ENCODE measurements at regions not wholly inside any gene's neighbourhood (a gene's known extent, or its start where the extent isn't known, plus 50 kb on each side); places are given as distances from the start of the nearest gene placed in this dataset.

GRCh38 chr15:25090073-25090733 is 135.4 kb downstream of the SNRPN start:
- H3K9ac ChIP-seq (replicated peaks; ENCODE audit: extremely low read depth, insufficient read depth, low read length): no peak overlapping the region
- BruUV-seq (replicated peaks): no TSS peak
- dilution Hi-C loops (cut with MboI; ENCODE audit: extremely low pct_ligation_motif_present, low sequenced_read_pairs) (no loop called here), intact Hi-C loops (cut with micrococcal nuclease) (no loop called here)
- H3K4me3 ChIP-seq (replicated peaks in 1 of 3; ENCODE audit: insufficient read depth in 1 of 3, low read depth in 1 of 3, low read length in 3 of 3): no peak overlapping the region
- TF ChIP-seq MYC (IDR thresholded peaks at IDR 0.05; ENCODE audit: low read depth, low read length): no peak
- no peak for TF ChIP-seq POLR2AphosphoS5 (IDR thresholded peaks at IDR 0.05; ENCODE audit: insufficient read depth, low read depth, low read length)
- H3K9me1 ChIP-seq (replicated peaks; ENCODE audit: control insufficient read depth, extremely low read depth, insufficient read depth, low read length): no peaks in the 10 kb centered on the region
- FAIRE-seq (no peak), DNase-seq (ENCODE audit: low read depth, low spot score) (no peak)
- H3K36me3 ChIP-seq (ENCODE audit: control insufficient read depth in 2 of 2, extremely low read depth in 1 of 2, insufficient read depth in 2 of 2, low read length in 2 of 2): peaks cover 2 to 38% of the 10 kb centered on the region in 2 experiments
- no peak overlapping the region for H2AFZ ChIP-seq (ENCODE audit: low read depth, low read length)
- H4K20me1 ChIP-seq (replicated peaks; ENCODE audit: control insufficient read depth, extremely low read depth, insufficient read depth, low read length): no peaks in the 10 kb centered on the region
- ChIA-PET CTCF (no interaction called here), POLR2A (no interaction called here)
- H3K27ac ChIP-seq (ENCODE audit: insufficient read depth, low read depth, low read length): no peak overlapping the region
- no peak overlapping the region for H3K4me2 ChIP-seq (ENCODE audit: insufficient read depth, low read length)
- H3K79me2 ChIP-seq (ENCODE audit: control insufficient read depth, insufficient read depth, low read length): no peaks in the 10 kb centered on the region
- no peaks in the 10 kb centered on the region for H3K9me3 ChIP-seq (replicated peaks; ENCODE audit: control insufficient read depth, insufficient read depth, low read length)
- no peaks in the 10 kb centered on the region for H3K4me1 ChIP-seq (ENCODE audit: control insufficient read depth, extremely low read depth, insufficient read depth, low read length)
- no peaks in the 10 kb centered on the region for H3K27me3 ChIP-seq (ENCODE audit: control insufficient read depth in 2 of 2, insufficient read depth in 2 of 2, low read length in 2 of 2)

- H3K4me2 ChIP-seq (ENCODE audit: insufficient read depth, low read length): no peak overlapping the region
- CTCF ChIA-PET: no interaction called here
- FAIRE-seq: no peak
- no peaks in the 10 kb centered on the region for H3K9me3 ChIP-seq (replicated peaks; ENCODE audit: control insufficient read depth, insufficient read depth, low read length)
- peaks cover 2 to 31% of the 10 kb centered on the region in 2 experiments for H3K36me3 ChIP-seq (ENCODE audit: control insufficient read depth in 2 of 2, extremely low read depth in 1 of 2, insufficient read depth in 2 of 2, low read length in 2 of 2)
- DNase-seq (ENCODE audit: low read depth, low spot score): no peak
- BruUV-seq (replicated peaks): no TSS peak
- no peak overlapping the region for H2AFZ ChIP-seq (ENCODE audit: low read depth, low read length)
- no peak overlapping the region for H3K27ac ChIP-seq (ENCODE audit: insufficient read depth, low read depth, low read length)
- no peaks in the 10 kb centered on the region for H3K27me3 ChIP-seq (ENCODE audit: control insufficient read depth in 2 of 2, insufficient read depth in 2 of 2, low read length in 2 of 2)
- H3K79me2 ChIP-seq (ENCODE audit: control insufficient read depth, insufficient read depth, low read length): no peaks in the 10 kb centered on the region
- H3K4me1 ChIP-seq (ENCODE audit: control insufficient read depth, extremely low read depth, insufficient read depth, low read length): no peaks in the 10 kb centered on the region
- dilution Hi-C loops (cut with MboI; ENCODE audit: extremely low pct_ligation_motif_present, low sequenced_read_pairs) (no loop called here), intact Hi-C loops (cut with micrococcal nuclease) (no loop called here)
- no peak for TF ChIP-seq FOS (IDR thresholded peaks at IDR 0.05; ENCODE audit: borderline replicate concordance, insufficient read depth, low read length)
- TF ChIP-seq, protein P1, sequence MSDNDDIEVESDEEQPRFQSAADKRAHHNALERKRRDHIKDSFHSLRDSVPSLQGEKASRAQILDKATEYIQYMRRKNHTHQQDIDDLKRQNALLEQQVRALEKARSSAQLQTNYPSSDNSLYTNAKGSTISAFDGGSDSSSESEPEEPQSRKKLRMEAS (IDR thresholded peaks at IDR 0.05; ENCODE audit: insufficient read depth, insufficient read length): no peak
- no peak overlapping the region for H3K4me3 ChIP-seq (replicated peaks in 1 of 3; ENCODE audit: insufficient read depth in 1 of 3, low read depth in 1 of 3, low read length in 3 of 3)
- H3K9ac ChIP-seq (replicated peaks; ENCODE audit: extremely low read depth, insufficient read depth, low read length): no peak overlapping the region
- H4K20me1 ChIP-seq (replicated peaks; ENCODE audit: control insufficient read depth, extremely low read depth, insufficient read depth, low read length): no peaks in the 10 kb centered on the region
- POLR2A ChIA-PET: no interaction called here
- H3K9me1 ChIP-seq (replicated peaks; ENCODE audit: control insufficient read depth, extremely low read depth, insufficient read depth, low read length): no peaks in the 10 kb centered on the region
Observed at GRCh38 chr15:25091421-25092158, 136.8 kb downstream of the SNRPN start.
